ENCODE measurements at regions not wholly inside any gene's neighbourhood (a gene's known extent, or its start where the extent isn't known, plus 50 kb on each side); places are given as distances from the start of the nearest gene placed in this dataset.

DNA sequence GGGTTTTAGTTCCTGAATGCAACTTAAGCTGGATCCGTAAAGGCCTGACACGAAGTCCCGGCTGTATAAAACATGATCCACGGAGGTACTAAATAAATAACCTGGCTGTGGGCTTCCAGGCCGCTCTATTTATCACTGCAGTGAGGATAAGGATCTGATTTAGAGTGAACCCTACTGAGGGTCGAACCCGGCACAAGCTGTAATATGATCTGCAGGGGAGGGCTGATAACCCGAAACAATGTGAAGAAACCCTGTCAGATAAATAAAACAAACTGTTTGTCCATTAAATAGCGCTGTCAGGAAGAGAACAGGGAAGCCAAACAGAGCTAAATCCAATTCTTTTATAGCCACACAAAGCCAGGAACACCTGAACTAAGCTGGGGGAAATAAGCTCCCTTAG, 375.6 kb upstream of the SALL1 start:
- Histone ChIP-seq H4K20me1 (replicated peaks; ENCODE audit: control insufficient read depth, extremely low read depth, insufficient read depth, low read length) (no peaks in the 10 kb centered on the region), H3K4me3 (replicated peaks in 1 of 3; ENCODE audit: insufficient read depth in 1 of 3, low read depth in 1 of 3, low read length in 3 of 3) (no peak overlapping the region), H3K27me3 (ENCODE audit: control insufficient read depth in 2 of 2, insufficient read depth in 2 of 2, low read length in 2 of 2) (no peaks in the 10 kb centered on the region), H2AFZ (ENCODE audit: low read depth, low read length) (no peak overlapping the region), H3K79me2 (ENCODE audit: control insufficient read depth, insufficient read depth, low read length) (no peaks in the 10 kb centered on the region), H3K4me1 (ENCODE audit: control insufficient read depth, extremely low read depth, insufficient read depth, low read length) (no peaks in the 10 kb centered on the region), H3K9ac (replicated peaks; ENCODE audit: extremely low read depth, insufficient read depth, low read length) (no peak overlapping the region), H3K9me1 (replicated peaks; ENCODE audit: control insufficient read depth, extremely low read depth, insufficient read depth, low read length) (no peaks in the 10 kb centered on the region), H3K27ac (ENCODE audit: insufficient read depth, low read depth, low read length) (no peak overlapping the region), H3K36me3 (ENCODE audit: control insufficient read depth in 2 of 2, extremely low read depth in 1 of 2, insufficient read depth in 2 of 2, low read length in 2 of 2) (no peaks in the 10 kb centered on the region), H3K4me2 (ENCODE audit: insufficient read depth, low read length) (no peak overlapping the region), H3K9me3 (replicated peaks; ENCODE audit: control insufficient read depth, insufficient read depth, low read length) (no peaks in the 10 kb centered on the region)
- CTCF ChIA-PET = no interaction called here
- FAIRE-seq = no peak
- dilution Hi-C loops (cut with MboI; ENCODE audit: extremely low pct_ligation_motif_present, low sequenced_read_pairs) (no loop called here), intact Hi-C loops (cut with micrococcal nuclease) (no loop called here)
- no peak for DNase-seq (ENCODE audit: low read depth, low spot score)
- TF ChIP-seq POLR2A (IDR thresholded peaks at IDR 0.05; ENCODE audit: low read depth, low read length) = no peak
- TF ChIP-seq, protein P1, sequence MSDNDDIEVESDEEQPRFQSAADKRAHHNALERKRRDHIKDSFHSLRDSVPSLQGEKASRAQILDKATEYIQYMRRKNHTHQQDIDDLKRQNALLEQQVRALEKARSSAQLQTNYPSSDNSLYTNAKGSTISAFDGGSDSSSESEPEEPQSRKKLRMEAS (IDR thresholded peaks at IDR 0.05; ENCODE audit: insufficient read depth, insufficient read length) = no peak
- no peak for TF ChIP-seq MYC (IDR thresholded peaks at IDR 0.05; ENCODE audit: low read depth, low read length)
- TF ChIP-seq POLR2AphosphoS5 (IDR thresholded peaks at IDR 0.05; ENCODE audit: insufficient read depth, low read depth, low read length) = no peak
- no peak for TF ChIP-seq FOS (IDR thresholded peaks at IDR 0.05; ENCODE audit: borderline replicate concordance, insufficient read depth, low read length)
- no peak for TF ChIP-seq EZH2 (IDR thresholded peaks at IDR 0.05; ENCODE audit: borderline replicate concordance, low read depth, low read length, severe bottlenecking)
- no peak for TF ChIP-seq JUN (IDR thresholded peaks at IDR 0.05; ENCODE audit: borderline replicate concordance, insufficient read depth, insufficient read length, low read depth)
- no peak for TF ChIP-seq CTCF (IDR thresholded peaks at IDR 0.05; ENCODE audit: extremely low read depth in 1 of 2, insufficient read depth in 1 of 2, low read depth in 1 of 2, low read length in 2 of 2)
- TF ChIP-seq GATA2 (IDR thresholded peaks at IDR 0.05; ENCODE audit: insufficient read depth, insufficient read length, low read depth, low read length) = no peak
- POLR2A ChIA-PET = no interaction called here
- BruUV-seq (replicated peaks) = no TSS peak

All from endothelial cell of umbilical vein (primary cell).